Neural cell (in vitro differentiated cells): ENCODE measurements at regions not wholly inside any gene's neighbourhood (a gene's known extent, or its start where the extent isn't known, plus 50 kb on each side); places are given as distances from the start of the nearest gene placed in this dataset.

Experiments
- H2AFZ ChIP-seq: fragments of 200-600, 300-800 bp; sonication (generic), shearing (Covaris generic); 2 replicates; pipeline ENCODE4 v1.6.0; 2014; ENCODE audit warnings: low read depth, mild to moderate bottlenecking, antibody characterized with exemption, low read length, moderate library complexity
- H3F3A ChIP-seq: fragments of 200-600 bp; shearing (Covaris generic); 2 replicates; pipeline ENCODE4 v1.6.1; 2016; ENCODE audit warnings: mild to moderate bottlenecking, moderate library complexity, mixed read lengths, antibody characterized with exemption, low read length; ENCODE audit not compliant: insufficient read depth, poor library complexity, severe bottlenecking
- H3K27ac ChIP-seq: fragments of 200-600, 300-800 bp; sonication (generic), shearing (Covaris generic); 2 replicates; pipeline ENCODE4 v1.5.1; 2014; ENCODE audit warnings: mild to moderate bottlenecking, low read length, moderate library complexity
- H3K27me3 ChIP-seq: fragments of 300-800, 200-600 bp; sonication (generic), shearing (Covaris generic); 2 replicates; pipeline ENCODE4 v1.6.0; 2014; ENCODE audit warnings: mild to moderate bottlenecking, low read depth, low read length, moderate library complexity; ENCODE audit not compliant: insufficient read depth
- H3K36me3 ChIP-seq: fragments of 300-800, 200-600 bp; sonication (generic), shearing (Covaris generic); 2 replicates; pipeline ENCODE4 v1.5.1; 2014; ENCODE audit warnings: mild to moderate bottlenecking, antibody characterized with exemption, low read length, moderate library complexity; ENCODE audit not compliant: insufficient read depth
- H3K4me2 ChIP-seq: fragments of 300-800, 200-600 bp; sonication (generic), shearing (Covaris generic); 2 replicates; pipeline ENCODE4 v1.6.0; 2014; ENCODE audit warnings: mild to moderate bottlenecking, low read length
- H3K4me3 ChIP-seq: fragments of 300-800, 200-600 bp; sonication (generic), shearing (Covaris generic); 2 replicates; pipeline ENCODE4 v1.5.1; 2014; ENCODE audit warnings: mild to moderate bottlenecking, low read length, moderate library complexity
- H3K79me2 ChIP-seq: fragments of 200-600 bp; shearing (Covaris generic); replicated peaks from 2 replicates; pipeline ENCODE4 v1.6.0; 2014; ENCODE audit warnings: mild to moderate bottlenecking, low read length, moderate library complexity; ENCODE audit not compliant: insufficient read depth
- H3K9ac ChIP-seq: fragments of 300-800, 200-600 bp; sonication (generic), shearing (Covaris generic); 2 replicates; pipeline ENCODE4 v1.6.1; 2016; ENCODE audit warnings: mild to moderate bottlenecking, low read length, mixed read lengths
- H3K9me2 ChIP-seq: fragments of 200-600 bp; shearing (Covaris generic); 2 replicates; pipeline ENCODE4 v1.6.1; 2016; ENCODE audit warnings: mild to moderate bottlenecking, low read length, mixed read lengths; ENCODE audit not compliant: insufficient read depth
- H3K9me3 ChIP-seq: fragments of 200-600, 300-800 bp; sonication (generic), shearing (Covaris generic); 2 replicates; pipeline ENCODE4 v1.6.1; 2016; ENCODE audit warnings: mild to moderate bottlenecking, mixed run types, low read length, moderate library complexity, mixed read lengths
- H4K20me1 ChIP-seq: fragments of 200-600 bp; shearing (Covaris generic); 2 replicates; pipeline ENCODE4 v1.6.1; 2016; ENCODE audit warnings: mild to moderate bottlenecking, mixed run types; ENCODE audit not compliant: insufficient read depth
- CTCF ChIP-seq: fragments of 450-650 bp; IDR thresholded peaks from 2 replicates; pipeline ENCODE4 v1.5.1; 2014; ENCODE audit warnings: antibody characterized with exemption, mild to moderate bottlenecking, moderate library complexity; ENCODE audit not compliant: poor library complexity, severe bottlenecking
- EP300 ChIP-seq: fragments of 450-650 bp; conservative IDR thresholded peaks from 2 replicates; pipeline ENCODE4 v1.6.1; 2014; ENCODE audit warnings: antibody characterized with exemption, mild to moderate bottlenecking, moderate library complexity; ENCODE audit not compliant: poor library complexity, severe bottlenecking
- EZH2 ChIP-seq: fragments of 200-600, 300-800 bp; shearing (Covaris generic), sonication (generic); IDR thresholded peaks from 2 replicates; pipeline ENCODE4 v1.6.1; 2014; ENCODE audit warnings: antibody characterized with exemption, low read length, borderline replicate concordance, mild to moderate bottlenecking; ENCODE audit not compliant: insufficient read depth, poor library complexity, severe bottlenecking
- MXI1 ChIP-seq: fragments of 450-650 bp; conservative IDR thresholded peaks from 2 replicates; pipeline ENCODE4 v1.6.1; 2014; ENCODE audit warnings: antibody characterized with exemption, mild to moderate bottlenecking; ENCODE audit not compliant: poor library complexity, severe bottlenecking
- POLR2AphosphoS5 ChIP-seq: IDR thresholded peaks from 2 replicates; pipeline ENCODE4 v1.6.1; 2012
- RAD21 ChIP-seq: fragments of 450-650 bp; conservative IDR thresholded peaks from 2 replicates; pipeline ENCODE4 v1.6.1; 2014; ENCODE audit warnings: antibody characterized with exemption, mild to moderate bottlenecking, moderate library complexity
- REST ChIP-seq: IDR thresholded peaks from 2 replicates; pipeline ENCODE4 v1.6.1; 2012; ENCODE audit warnings: borderline replicate concordance
- SMC3 ChIP-seq: fragments of 450-650 bp; conservative IDR thresholded peaks from 2 replicates; pipeline ENCODE4 v1.6.1; 2014; ENCODE audit warnings: antibody characterized with exemption, mild to moderate bottlenecking, moderate library complexity; ENCODE audit not compliant: poor library complexity
- TAF1 ChIP-seq: IDR thresholded peaks from 2 replicates; pipeline ENCODE4 v1.6.1; 2012; ENCODE audit warnings: low read depth

GRCh38 chr4:18480928-18481327 is 459.4 kb upstream of the LCORL start:
- H3F3A ChIP-seq, result no peaks in the 10 kb centered on the region
- no peaks in the 10 kb centered on the region for H3K9me3 ChIP-seq
- no peaks in the 10 kb centered on the region for H3K36me3 ChIP-seq
- no peaks in the 10 kb centered on the region for H3K27me3 ChIP-seq
- no peaks in the 10 kb centered on the region for H3K9me2 ChIP-seq
- H3K4me3 ChIP-seq, result no peak overlapping the region
- H2AFZ ChIP-seq, result no peak overlapping the region
- H4K20me1 ChIP-seq, result no peaks in the 10 kb centered on the region
- no peak overlapping the region for H3K27ac ChIP-seq
- TF ChIP-seq POLR2AphosphoS5, result no peak
- no peak for TF ChIP-seq EZH2
- no peak for TF ChIP-seq REST
- TF ChIP-seq SMC3, result no peak
- no peak for TF ChIP-seq CTCF
- no peak for TF ChIP-seq TAF1
- no peak for TF ChIP-seq MXI1
- no peak for TF ChIP-seq RAD21
- no peak for TF ChIP-seq EP300
- no peak overlapping the region for H3K4me2 ChIP-seq
- H3K79me2 ChIP-seq, result no peaks in the 10 kb centered on the region
- H3K9ac ChIP-seq, result no peak overlapping the region

- H3K27ac ChIP-seq, result no peak overlapping the region
- H3K9ac ChIP-seq, result no peak overlapping the region
- no peak overlapping the region for H2AFZ ChIP-seq
- no peaks in the 10 kb centered on the region for H3K9me2 ChIP-seq
- H3K27me3 ChIP-seq, result no peaks in the 10 kb centered on the region
- no peaks in the 10 kb centered on the region for H3K9me3 ChIP-seq
- H4K20me1 ChIP-seq, result no peaks in the 10 kb centered on the region
- H3F3A ChIP-seq, result no peaks in the 10 kb centered on the region
- H3K79me2 ChIP-seq, result no peaks in the 10 kb centered on the region
- no peak overlapping the region for H3K4me2 ChIP-seq
- no peak overlapping the region for H3K4me3 ChIP-seq
- H3K36me3 ChIP-seq, result no peaks in the 10 kb centered on the region
- TF ChIP-seq REST (no peak), SMC3 (no peak), TAF1 (no peak), CTCF (no peak)
Observed at GRCh38 chr4:18480342-18480741, 458.8 kb upstream of the LCORL start.
